Prostate gland (tissue), 2 donors: ENCODE measurements at regions not wholly inside any gene's neighbourhood (a gene's known extent, or its start where the extent isn't known, plus 50 kb on each side); places are given as distances from the start of the nearest gene placed in this dataset.

Source experiments
- DNase-seq: peaks from one replicate; pipeline ENCODE4 v3.0.0-alpha.2; 2019; ENCODE audit warnings: low spot score
- H3K27ac ChIP-seq, 2 donors: fragments of 200-600 bp; sonication (generic); 2 replicates each; pipeline ENCODE4 v1.5.1; 2017 to 2019
- H3K27me3 ChIP-seq: fragments of 200-600 bp; sonication (generic); replicated peaks from 2 replicates; pipeline ENCODE4 v1.5.1; 2019; ENCODE audit not compliant: insufficient read depth
- H3K36me3 ChIP-seq, 2 donors: fragments of 200-600 bp; sonication (generic); 1 replicate in 1 of 2; 2 replicates in 1 of 2; pipeline versions ENCODE4 v1.5.1 to v1.8.1; 2017 to 2019
- H3K4me1 ChIP-seq: fragments of 200-600 bp; sonication (generic); replicated peaks from 2 replicates; pipeline ENCODE4 v1.5.1; 2019
- H3K4me3 ChIP-seq, 2 donors: fragments of 200-600 bp; sonication (generic); 2 replicates each; pipeline ENCODE4 v1.5.1; 2017 to 2019
- H3K9me3 ChIP-seq: fragments of 200-600 bp; sonication (generic); 2 replicates; pipeline ENCODE4 v1.5.1; 2017
- POLR2A ChIP-seq: fragments of 450-650 bp; IDR thresholded peaks from one replicate; pipeline ENCODE4 v1.6.1; 2016; ENCODE audit warnings: antibody characterized with exemption, mild to moderate bottlenecking
- POLR2AphosphoS5 ChIP-seq: sonication (generic); formaldehyde crosslinking; IDR thresholded peaks from one replicate; pipeline ENCODE4 v1.6.1; 2017; ENCODE audit warnings: antibody characterized with exemption
- WGBS: methylation state at CpG from one replicate; pipeline ENCODE4 v1.1.5; 2018; 5-methylcytosine and 5-hydroxymethylcytosine counted together
- intact Hi-C: fragments of 100-400 bp; cut with DNase I; formaldehyde crosslinking; loops from one replicate; pipeline ENCODE4 v1.14.2; 2022
- TF ChIP-seq, protein P1 (sequence below), 4 experiments: fragments of 200-600 bp in 2 of 4; fragments of 450-650 bp in 2 of 4; sonication (generic) in 2 of 4; IDR thresholded peaks; 1 replicate in 3 of 4; 2 replicates in 1 of 4; pipeline ENCODE4 v1.5.1; 2016 to 2019; ENCODE audit warnings: antibody characterized with exemption in 4 of 4, mild to moderate bottlenecking in 2 of 4, moderate library complexity in 2 of 4

DNA sequence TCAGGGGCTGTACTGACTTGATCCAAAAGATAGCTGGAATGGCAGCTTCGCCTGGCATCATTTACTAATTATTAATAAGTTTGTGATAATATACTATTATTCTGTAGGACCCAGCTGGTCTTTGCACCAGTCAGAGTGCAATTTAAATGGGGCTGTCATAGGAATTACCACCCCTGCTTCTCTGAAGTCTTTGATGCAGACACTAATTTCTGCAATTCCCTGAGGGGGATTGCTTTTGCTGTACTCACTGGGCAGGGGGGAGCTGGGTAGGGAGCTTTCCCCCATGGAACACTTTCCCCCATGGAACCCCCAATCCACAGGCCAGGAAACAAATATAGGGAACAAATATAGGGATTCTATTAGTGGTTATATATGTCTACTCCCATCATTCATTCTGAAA lies 54.9 kb upstream of the TSKU start:
- Histone ChIP-seq H3K9me3 (no peaks in the 10 kb centered on the region), H3K27me3 (peaks cover 2% of the 10 kb centered on the region), H3K4me3 (no peak overlapping the region), H3K4me1 (no peaks in the 10 kb centered on the region), H3K27ac (no peak overlapping the region), H3K36me3 (no peaks in the 10 kb centered on the region)
- TF ChIP-seq POLR2AphosphoS5 (no peak), POLR2A (no peak)
- TF ChIP-seq, protein P1, sequence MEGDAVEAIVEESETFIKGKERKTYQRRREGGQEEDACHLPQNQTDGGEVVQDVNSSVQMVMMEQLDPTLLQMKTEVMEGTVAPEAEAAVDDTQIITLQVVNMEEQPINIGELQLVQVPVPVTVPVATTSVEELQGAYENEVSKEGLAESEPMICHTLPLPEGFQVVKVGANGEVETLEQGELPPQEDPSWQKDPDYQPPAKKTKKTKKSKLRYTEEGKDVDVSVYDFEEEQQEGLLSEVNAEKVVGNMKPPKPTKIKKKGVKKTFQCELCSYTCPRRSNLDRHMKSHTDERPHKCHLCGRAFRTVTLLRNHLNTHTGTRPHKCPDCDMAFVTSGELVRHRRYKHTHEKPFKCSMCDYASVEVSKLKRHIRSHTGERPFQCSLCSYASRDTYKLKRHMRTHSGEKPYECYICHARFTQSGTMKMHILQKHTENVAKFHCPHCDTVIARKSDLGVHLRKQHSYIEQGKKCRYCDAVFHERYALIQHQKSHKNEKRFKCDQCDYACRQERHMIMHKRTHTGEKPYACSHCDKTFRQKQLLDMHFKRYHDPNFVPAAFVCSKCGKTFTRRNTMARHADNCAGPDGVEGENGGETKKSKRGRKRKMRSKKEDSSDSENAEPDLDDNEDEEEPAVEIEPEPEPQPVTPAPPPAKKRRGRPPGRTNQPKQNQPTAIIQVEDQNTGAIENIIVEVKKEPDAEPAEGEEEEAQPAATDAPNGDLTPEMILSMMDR (IDR thresholded peaks at IDR 0.05) = no peak
- WGBS = 70% methylated on average over 1 of the region's 1 CpG
- intact Hi-C loops = no loop called here
- no peak for DNase-seq

GRCh38 chr11:76728778-76729177 lies 54.4 kb upstream of the TSKU start:
- H3K36me3 ChIP-seq = no peaks in the 10 kb centered on the region
- H3K27ac ChIP-seq = no peak overlapping the region
- H3K27me3 ChIP-seq = peaks cover under 1% of the 10 kb centered on the region
- intact Hi-C loops = no loop called here
- WGBS = 94% methylated on average over 1 of the region's 1 CpG
- H3K9me3 ChIP-seq = no peaks in the 10 kb centered on the region
- TF ChIP-seq POLR2A = no peak
- no peak overlapping the region for H3K4me3 ChIP-seq
- DNase-seq = no peak
- H3K4me1 ChIP-seq = no peaks in the 10 kb centered on the region

- intact Hi-C loops = no loop called here
Observed at GRCh38 chr11:76729214-76729613, 53.9 kb upstream of the TSKU start.

GRCh38 chr11:76730887-76731565 lies 52.1 kb upstream of the TSKU start:
- intact Hi-C loops = loop anchor here (5.0 to 10.0 kb wide), 2 partner anchors 186 to 314 kb away; no protein-coding TSS in a partner anchor
- H3K27ac ChIP-seq = no peak overlapping the region
- H3K36me3 ChIP-seq = no peaks in the 10 kb centered on the region
- no peaks in the 10 kb centered on the region for H3K27me3 ChIP-seq
- TF ChIP-seq POLR2A = no peak
- TF ChIP-seq, protein P1 (IDR thresholded peaks at IDR 0.05) = no peak
- TF ChIP-seq POLR2AphosphoS5 = no peak
- WGBS = 71% methylated on average over 6 of the region's 6 CpGs
- H3K9me3 ChIP-seq = no peaks in the 10 kb centered on the region
- DNase-seq = no peak
- no peaks in the 10 kb centered on the region for H3K4me1 ChIP-seq
- H3K4me3 ChIP-seq = no peak overlapping the region

More at GRCh38 chr11:76729214-76729613, 53.9 kb upstream of the TSKU start:
- no peaks in the 10 kb centered on the region for H3K36me3 ChIP-seq
- TF ChIP-seq, protein P1 (IDR thresholded peaks at IDR 0.05) = no peak
- WGBS = 75% methylated on average over 1 of the region's 1 CpG
- no peak overlapping the region for H3K4me3 ChIP-seq
- DNase-seq = no peak
- no peaks in the 10 kb centered on the region for H3K9me3 ChIP-seq
- H3K27ac ChIP-seq = no peak overlapping the region
- no peaks in the 10 kb centered on the region for H3K27me3 ChIP-seq
- H3K4me1 ChIP-seq = no peaks in the 10 kb centered on the region

- 97% methylated on average over 2 of the region's 2 CpGs for WGBS
- DNase-seq = no peak
- Histone ChIP-seq H3K27me3 (no peaks in the 10 kb centered on the region), H3K27ac (no peak overlapping the region), H3K9me3 (no peaks in the 10 kb centered on the region), H3K36me3 (no peaks in the 10 kb centered on the region), H3K4me3 (no peak overlapping the region), H3K4me1 (no peaks in the 10 kb centered on the region)
- TF ChIP-seq, protein P1 (IDR thresholded peaks at IDR 0.05) = no peak
- no peak for TF ChIP-seq POLR2AphosphoS5
- TF ChIP-seq POLR2A = no peak
- intact Hi-C loops = loop anchor here (5.0 to 10.0 kb wide), 2 partner anchors 185 to 312 kb away; no protein-coding TSS in a partner anchor
Observed at GRCh38 chr11:76732643-76733042, 50.5 kb upstream of the TSKU start.
